GM18505 (cell line): ENCODE measurements at regions not wholly inside any gene's neighbourhood (a gene's known extent, or its start where the extent isn't known, plus 50 kb on each side); places are given as distances from the start of the nearest gene placed in this dataset.

Experiments
- ATAC-seq: cut with Tn5 transposase; IDR thresholded peaks from one replicate; pipeline ENCODE4 v1.9.1; 2021; ENCODE audit not compliant: unreplicated experiment
- POLR2A ChIP-seq: IDR thresholded peaks from 4 replicates; pipeline ENCODE4 v1.6.1; 2011; ENCODE audit warnings: borderline replicate concordance; ENCODE audit not compliant: insufficient read depth, insufficient read length; ENCODE audit errors: extremely low read depth

GRCh38 chr9:28215536-28216299, 642.4 kb upstream of the C9orf72 start:
- TF ChIP-seq POLR2A, result no peak
- ATAC-seq, result no peak

GRCh38 chr9:28232686-28233085, 659.4 kb upstream of the C9orf72 start:
- no peak for ATAC-seq
- no peak for TF ChIP-seq POLR2A

- no peak for TF ChIP-seq POLR2A
- ATAC-seq, result no peak
These were observed 661.0 kb upstream of the C9orf72 start for GRCh38 chr9:28234133-28234893.

- ATAC-seq, result no peak
- TF ChIP-seq POLR2A, result no peak
These were observed 661.6 kb upstream of the C9orf72 start for GRCh38 chr9:28234894-28235277.

GRCh38 chr9:28249424-28249823, 676.1 kb upstream of the C9orf72 start:
- no peak for TF ChIP-seq POLR2A
- no peak for ATAC-seq

GRCh38 chr9:28255174-28255573, 681.9 kb upstream of the C9orf72 start:
- TF ChIP-seq POLR2A, result no peak

GRCh38 chr9:28260330-28260729, 687.0 kb upstream of the C9orf72 start:
- ATAC-seq, result no peak
- TF ChIP-seq POLR2A, result no peak

More at GRCh38 chr9:28255174-28255573, 681.9 kb upstream of the C9orf72 start:
- no peak for ATAC-seq

- no peak for ATAC-seq
These were observed 691.1 kb upstream of the C9orf72 start for GRCh38 chr9:28264368-28264767.

GRCh38 chr9:28267351-28267750, 694.1 kb upstream of the C9orf72 start:
- ATAC-seq, result no peak
- no peak for TF ChIP-seq POLR2A

More at GRCh38 chr9:28264368-28264767, 691.1 kb upstream of the C9orf72 start:
- TF ChIP-seq POLR2A, result no peak

GRCh38 chr9:28270156-28270555, 696.9 kb upstream of the C9orf72 start:
- TF ChIP-seq POLR2A, result no peak
- no peak for ATAC-seq

- ATAC-seq, result no peak
- TF ChIP-seq POLR2A, result no peak
These were observed 698.8 kb upstream of the C9orf72 start for GRCh38 chr9:28272127-28272526.

- ATAC-seq, result no peak
- TF ChIP-seq POLR2A, result no peak
These were observed 714.2 kb upstream of the C9orf72 start for GRCh38 chr9:28287455-28287854.

GRCh38 chr9:28289746-28290145, 716.5 kb upstream of the C9orf72 start:
- TF ChIP-seq POLR2A, result no peak
- ATAC-seq, result no peak
